ENCODE measurements at regions not wholly inside any gene's neighbourhood (a gene's known extent, or its start where the extent isn't known, plus 50 kb on each side); places are given as distances from the start of the nearest gene placed in this dataset.

DNA sequence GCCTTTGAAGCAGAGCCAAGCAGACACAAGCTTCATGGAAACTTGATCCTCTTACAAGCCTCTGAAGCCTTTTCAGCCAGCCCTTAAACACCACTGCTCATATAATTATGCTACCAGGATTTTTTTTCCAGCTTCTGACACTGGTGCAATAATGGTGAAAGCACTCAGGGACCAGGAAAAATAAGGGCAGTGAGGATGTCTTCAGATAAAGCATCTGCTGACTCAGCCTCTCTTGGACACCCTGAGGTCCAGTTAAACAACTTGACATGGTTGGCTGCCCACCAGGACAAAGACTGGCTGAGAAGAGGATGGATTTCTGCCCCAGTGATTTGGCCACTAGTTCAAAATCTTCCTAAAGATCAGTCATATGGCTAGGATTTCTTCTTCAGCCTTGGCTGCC is 124.2 kb upstream of the N4BP1 start:
- intact Hi-C loops (cut with micrococcal nuclease) = no loop called here
- H3K4me1 ChIP-seq (ENCODE audit: control insufficient read depth in 1 of 2, insufficient read depth in 2 of 2, low read length in 2 of 2) = no peaks in the 10 kb centered on the region
- ATAC-seq (no peak), DNase-seq (ENCODE audit: low read depth, low spot score) (no peak)
- ChIA-PET POLR2A (no interaction called here), CTCF (no interaction called here), RAD21 (ENCODE audit: low non-redundant PET in 1 of 2, low total read pairs in 2 of 2, uncharacterized antibody in 2 of 2, unreplicated experiment in 2 of 2) (no interaction called here)
- no peak overlapping the region for H3K4me2 ChIP-seq (ENCODE audit: low read length)
- H3K9ac ChIP-seq (ENCODE audit: low read length) = no peak overlapping the region
- no peak overlapping the region for H2AFZ ChIP-seq (ENCODE audit: low read depth, low read length, poor library complexity, severe bottlenecking)
- no peak for TF ChIP-seq EGR1 (IDR thresholded peaks at IDR 0.05; ENCODE audit: low read depth)
- TF ChIP-seq CEBPB (IDR thresholded peaks at IDR 0.05; ENCODE audit: low read depth) = no peak
- TF ChIP-seq SRF (IDR thresholded peaks at IDR 0.05; ENCODE audit: low read depth) = no peak
- no peak for TF ChIP-seq ZNF274 (IDR thresholded peaks at IDR 0.05; ENCODE audit: low read depth, low read length)
- no peak for TF ChIP-seq POLR2AphosphoS5 (IDR thresholded peaks at IDR 0.05; ENCODE audit: low read depth, low read length)
- no peak overlapping the region for H3K27ac ChIP-seq (ENCODE audit: low read depth, low read length)
- H3K79me2 ChIP-seq (ENCODE audit: insufficient read depth, low read length) = no peaks in the 10 kb centered on the region
- no TSS peak for BruUV-seq (replicated peaks)
- H3K4me3 ChIP-seq (replicated peaks in 1 of 2; ENCODE audit: low read depth in 1 of 2, low read length in 2 of 2) = no peak overlapping the region
- no peaks in the 10 kb centered on the region for H4K20me1 ChIP-seq (ENCODE audit: insufficient read depth)
- H3K9me2 ChIP-seq (ENCODE audit: insufficient read depth) = no peaks in the 10 kb centered on the region
- peaks cover 21% of the 10 kb centered on the region; the same call in 1 of the 2 replicates for H3K27me3 ChIP-seq (ENCODE audit: insufficient read depth, low read length)
- no peaks in the 10 kb centered on the region for H3K9me3 ChIP-seq (ENCODE audit: control insufficient read depth in 1 of 2, insufficient read depth in 1 of 2, low read depth in 1 of 2, low read length in 2 of 2)
- H3K36me3 ChIP-seq (ENCODE audit: control insufficient read depth in 1 of 2, insufficient read depth in 2 of 2, low read length in 2 of 2) = no peaks in the 10 kb centered on the region

DNA sequence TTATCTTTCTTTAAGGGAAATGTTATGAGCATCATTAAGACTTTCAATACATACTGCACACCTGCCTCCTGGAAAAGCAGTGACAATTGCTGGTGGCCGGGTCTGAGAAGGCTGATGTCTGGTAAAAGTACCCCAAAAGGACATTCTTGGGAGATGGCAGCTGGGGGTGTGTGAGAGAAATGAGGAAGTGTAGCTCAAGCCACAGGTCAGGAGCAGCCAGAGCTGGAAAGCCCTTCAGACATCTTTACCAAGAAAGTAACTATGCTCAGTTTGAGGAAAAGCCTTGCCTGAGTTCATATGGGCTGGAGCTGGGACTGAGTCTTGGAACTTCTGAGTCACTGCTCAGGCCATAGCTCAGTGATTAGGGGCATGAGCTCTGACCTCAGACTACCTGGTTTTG is 94.7 kb upstream of the N4BP1 start:
- Histone ChIP-seq H3K9me3 (ENCODE audit: control insufficient read depth in 1 of 2, insufficient read depth in 1 of 2, low read depth in 1 of 2, low read length in 2 of 2) (no peaks in the 10 kb centered on the region), H3K4me2 (ENCODE audit: low read length) (no peak overlapping the region), H3K9ac (ENCODE audit: low read length) (no peak overlapping the region), H2AFZ (ENCODE audit: low read depth, low read length, poor library complexity, severe bottlenecking) (no peak overlapping the region), H4K20me1 (ENCODE audit: insufficient read depth) (no peaks in the 10 kb centered on the region), H3K4me3 (replicated peaks in 1 of 2; ENCODE audit: low read depth in 1 of 2, low read length in 2 of 2) (no peak overlapping the region), H3K27ac (ENCODE audit: low read depth, low read length) (no peak overlapping the region), H3K79me2 (ENCODE audit: insufficient read depth, low read length) (no peaks in the 10 kb centered on the region), H3K4me1 (ENCODE audit: control insufficient read depth in 1 of 2, insufficient read depth in 2 of 2, low read length in 2 of 2) (no peaks in the 10 kb centered on the region), H3K9me2 (ENCODE audit: insufficient read depth) (no peaks in the 10 kb centered on the region), H3K27me3 (ENCODE audit: insufficient read depth, low read length) (peaks cover 44% of the 10 kb centered on the region), H3K36me3 (ENCODE audit: control insufficient read depth in 1 of 2, insufficient read depth in 2 of 2, low read length in 2 of 2) (no peaks in the 10 kb centered on the region)
- no peak for ATAC-seq
- ChIA-PET RAD21 (ENCODE audit: low non-redundant PET in 1 of 2, low total read pairs in 2 of 2, uncharacterized antibody in 2 of 2, unreplicated experiment in 2 of 2) (no interaction called here), POLR2A (no interaction called here), CTCF (no interaction called here)
- no peak for DNase-seq (ENCODE audit: low read depth, low spot score)
- intact Hi-C loops (cut with micrococcal nuclease) = no loop called here
- BruUV-seq (replicated peaks) = no TSS peak
- TF ChIP-seq, protein P1, sequence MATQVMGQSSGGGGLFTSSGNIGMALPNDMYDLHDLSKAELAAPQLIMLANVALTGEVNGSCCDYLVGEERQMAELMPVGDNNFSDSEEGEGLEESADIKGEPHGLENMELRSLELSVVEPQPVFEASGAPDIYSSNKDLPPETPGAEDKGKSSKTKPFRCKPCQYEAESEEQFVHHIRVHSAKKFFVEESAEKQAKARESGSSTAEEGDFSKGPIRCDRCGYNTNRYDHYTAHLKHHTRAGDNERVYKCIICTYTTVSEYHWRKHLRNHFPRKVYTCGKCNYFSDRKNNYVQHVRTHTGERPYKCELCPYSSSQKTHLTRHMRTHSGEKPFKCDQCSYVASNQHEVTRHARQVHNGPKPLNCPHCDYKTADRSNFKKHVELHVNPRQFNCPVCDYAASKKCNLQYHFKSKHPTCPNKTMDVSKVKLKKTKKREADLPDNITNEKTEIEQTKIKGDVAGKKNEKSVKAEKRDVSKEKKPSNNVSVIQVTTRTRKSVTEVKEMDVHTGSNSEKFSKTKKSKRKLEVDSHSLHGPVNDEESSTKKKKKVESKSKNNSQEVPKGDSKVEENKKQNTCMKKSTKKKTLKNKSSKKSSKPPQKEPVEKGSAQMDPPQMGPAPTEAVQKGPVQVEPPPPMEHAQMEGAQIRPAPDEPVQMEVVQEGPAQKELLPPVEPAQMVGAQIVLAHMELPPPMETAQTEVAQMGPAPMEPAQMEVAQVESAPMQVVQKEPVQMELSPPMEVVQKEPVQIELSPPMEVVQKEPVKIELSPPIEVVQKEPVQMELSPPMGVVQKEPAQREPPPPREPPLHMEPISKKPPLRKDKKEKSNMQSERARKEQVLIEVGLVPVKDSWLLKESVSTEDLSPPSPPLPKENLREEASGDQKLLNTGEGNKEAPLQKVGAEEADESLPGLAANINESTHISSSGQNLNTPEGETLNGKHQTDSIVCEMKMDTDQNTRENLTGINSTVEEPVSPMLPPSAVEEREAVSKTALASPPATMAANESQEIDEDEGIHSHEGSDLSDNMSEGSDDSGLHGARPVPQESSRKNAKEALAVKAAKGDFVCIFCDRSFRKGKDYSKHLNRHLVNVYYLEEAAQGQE (IDR thresholded peaks at IDR 0.05; ENCODE audit: low read depth) = no peak
- TF ChIP-seq RAD21 (IDR thresholded peaks at IDR 0.05; ENCODE audit: low read depth) (no peak), SIN3A (IDR thresholded peaks at IDR 0.05; ENCODE audit: low read depth) (no peak), POLR2AphosphoS5 (IDR thresholded peaks at IDR 0.05; ENCODE audit: low read depth, low read length) (no peak), EZH2 (IDR thresholded peaks at IDR 0.05) (no peak), ZNF274 (IDR thresholded peaks at IDR 0.05; ENCODE audit: low read depth, low read length) (no peak), EGR1 (IDR thresholded peaks at IDR 0.05; ENCODE audit: low read depth) (no peak), TCF7L2 (IDR thresholded peaks at IDR 0.05; ENCODE audit: borderline replicate concordance, extremely low read depth, insufficient read depth, insufficient read length) (no peak), CEBPB (IDR thresholded peaks at IDR 0.05; ENCODE audit: low read depth) (no peak), ELF1 (IDR thresholded peaks at IDR 0.05; ENCODE audit: borderline replicate concordance, low read depth) (no peak), EZH2phosphoT487 (IDR thresholded peaks at IDR 0.05; ENCODE audit: borderline replicate concordance) (no peak)
- TF ChIP-seq, protein P2, sequence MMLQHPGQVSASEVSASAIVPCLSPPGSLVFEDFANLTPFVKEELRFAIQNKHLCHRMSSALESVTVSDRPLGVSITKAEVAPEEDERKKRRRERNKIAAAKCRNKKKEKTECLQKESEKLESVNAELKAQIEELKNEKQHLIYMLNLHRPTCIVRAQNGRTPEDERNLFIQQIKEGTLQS (IDR thresholded peaks at IDR 0.05) = no peak
- TF ChIP-seq, protein P3, sequence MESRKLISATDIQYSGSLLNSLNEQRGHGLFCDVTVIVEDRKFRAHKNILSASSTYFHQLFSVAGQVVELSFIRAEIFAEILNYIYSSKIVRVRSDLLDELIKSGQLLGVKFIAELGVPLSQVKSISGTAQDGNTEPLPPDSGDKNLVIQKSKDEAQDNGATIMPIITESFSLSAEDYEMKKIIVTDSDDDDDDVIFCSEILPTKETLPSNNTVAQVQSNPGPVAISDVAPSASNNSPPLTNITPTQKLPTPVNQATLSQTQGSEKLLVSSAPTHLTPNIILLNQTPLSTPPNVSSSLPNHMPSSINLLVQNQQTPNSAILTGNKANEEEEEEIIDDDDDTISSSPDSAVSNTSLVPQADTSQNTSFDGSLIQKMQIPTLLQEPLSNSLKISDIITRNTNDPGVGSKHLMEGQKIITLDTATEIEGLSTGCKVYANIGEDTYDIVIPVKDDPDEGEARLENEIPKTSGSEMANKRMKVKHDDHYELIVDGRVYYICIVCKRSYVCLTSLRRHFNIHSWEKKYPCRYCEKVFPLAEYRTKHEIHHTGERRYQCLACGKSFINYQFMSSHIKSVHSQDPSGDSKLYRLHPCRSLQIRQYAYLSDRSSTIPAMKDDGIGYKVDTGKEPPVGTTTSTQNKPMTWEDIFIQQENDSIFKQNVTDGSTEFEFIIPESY (IDR thresholded peaks at IDR 0.05; ENCODE audit: extremely low read depth, insufficient replicate concordance, low read length) = no peak
